ENCODE measurements at regions not wholly inside any gene's neighbourhood (a gene's known extent, or its start where the extent isn't known, plus 50 kb on each side); places are given as distances from the start of the nearest gene placed in this dataset.
A peak's percentile ranks its signal among the peaks of the same experiment; 100 is the strongest.

DNA sequence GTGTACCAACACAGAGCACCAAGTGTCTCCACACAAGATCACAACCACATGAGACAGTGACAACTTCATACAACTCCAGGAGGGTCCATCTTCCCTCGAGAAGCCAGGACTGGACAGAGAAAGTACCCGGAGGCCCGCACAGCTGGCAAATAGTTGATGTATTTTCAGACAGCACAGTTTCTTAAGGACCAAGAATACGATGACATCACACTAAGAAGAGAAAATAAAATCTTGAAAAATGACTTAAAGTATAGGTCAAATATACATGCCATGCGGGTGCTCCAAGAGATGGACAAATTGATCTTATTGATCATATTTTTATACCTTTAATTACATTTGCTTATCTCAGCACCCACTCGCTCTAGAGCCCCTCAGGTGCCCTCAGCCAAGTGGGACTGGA is 145.5 kb downstream of the RNASET2 start:
- Histone ChIP-seq H3K4me3 (ENCODE audit: low read depth in 1 of 5, low read length in 5 of 5) (no peak overlapping the region), H3K36me3 (ENCODE audit: control insufficient read depth in 5 of 5, insufficient read depth in 5 of 5, low read length in 5 of 5) (no peaks in the 10 kb centered on the region), H3K9ac (ENCODE audit: low read length in 5 of 5) (no peak overlapping the region), H3K27ac (ENCODE audit: low read depth, low read length) (no peak overlapping the region), H3K9me3 (ENCODE audit: control insufficient read depth in 5 of 5, low read length in 5 of 5) (peaks cover 7 to 24% (median 19%) of the 10 kb centered on the region in 5 donors), H3K4me1 (ENCODE audit: control insufficient read depth in 5 of 5, insufficient read depth in 5 of 5, low read length in 5 of 5) (no peaks in the 10 kb centered on the region), H3K27me3 (ENCODE audit: control insufficient read depth in 5 of 5, insufficient read depth in 4 of 5, low read length in 5 of 5) (peaks cover 0 to 5% (median 0%) of the 10 kb centered on the region in 5 donors)

DNA sequence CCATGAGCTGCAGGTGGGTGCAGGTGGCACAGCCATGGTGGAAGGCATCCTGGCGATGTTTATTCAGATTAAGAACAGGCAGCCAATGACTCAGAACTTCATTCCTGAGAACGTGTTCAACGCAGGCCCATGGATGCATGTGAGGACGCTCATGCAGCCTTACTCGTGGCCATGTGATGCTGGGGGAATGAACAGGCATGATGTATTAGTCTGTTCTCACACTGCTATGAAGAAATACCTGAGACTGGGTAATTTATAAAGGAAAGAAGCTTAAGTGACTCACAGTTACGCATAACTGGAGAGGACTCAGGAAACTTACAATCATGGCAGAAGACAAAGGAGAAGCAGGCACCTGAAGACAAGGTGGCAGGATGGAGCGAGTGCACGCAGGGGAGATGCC is 146.6 kb downstream of the RNASET2 start:
- H3K9ac ChIP-seq (ENCODE audit: low read length in 5 of 5): no peak overlapping the region
- no peak overlapping the region for H3K27ac ChIP-seq (ENCODE audit: low read depth, low read length)
- H3K36me3 ChIP-seq (ENCODE audit: control insufficient read depth in 5 of 5, insufficient read depth in 5 of 5, low read length in 5 of 5): no peaks in the 10 kb centered on the region
- H3K9me3 ChIP-seq (ENCODE audit: control insufficient read depth in 5 of 5, low read length in 5 of 5): peaks cover 7 to 33% (median 23%) of the 10 kb centered on the region in 5 donors
- no peaks in the 10 kb centered on the region for H3K4me1 ChIP-seq (ENCODE audit: control insufficient read depth in 5 of 5, insufficient read depth in 5 of 5, low read length in 5 of 5)
- peaks cover 0 to 5% (median 0%) of the 10 kb centered on the region in 5 donors for H3K27me3 ChIP-seq (ENCODE audit: control insufficient read depth in 5 of 5, insufficient read depth in 4 of 5, low read length in 5 of 5)
- no peak overlapping the region for H3K4me3 ChIP-seq (ENCODE audit: low read depth in 1 of 5, low read length in 5 of 5)

DNA sequence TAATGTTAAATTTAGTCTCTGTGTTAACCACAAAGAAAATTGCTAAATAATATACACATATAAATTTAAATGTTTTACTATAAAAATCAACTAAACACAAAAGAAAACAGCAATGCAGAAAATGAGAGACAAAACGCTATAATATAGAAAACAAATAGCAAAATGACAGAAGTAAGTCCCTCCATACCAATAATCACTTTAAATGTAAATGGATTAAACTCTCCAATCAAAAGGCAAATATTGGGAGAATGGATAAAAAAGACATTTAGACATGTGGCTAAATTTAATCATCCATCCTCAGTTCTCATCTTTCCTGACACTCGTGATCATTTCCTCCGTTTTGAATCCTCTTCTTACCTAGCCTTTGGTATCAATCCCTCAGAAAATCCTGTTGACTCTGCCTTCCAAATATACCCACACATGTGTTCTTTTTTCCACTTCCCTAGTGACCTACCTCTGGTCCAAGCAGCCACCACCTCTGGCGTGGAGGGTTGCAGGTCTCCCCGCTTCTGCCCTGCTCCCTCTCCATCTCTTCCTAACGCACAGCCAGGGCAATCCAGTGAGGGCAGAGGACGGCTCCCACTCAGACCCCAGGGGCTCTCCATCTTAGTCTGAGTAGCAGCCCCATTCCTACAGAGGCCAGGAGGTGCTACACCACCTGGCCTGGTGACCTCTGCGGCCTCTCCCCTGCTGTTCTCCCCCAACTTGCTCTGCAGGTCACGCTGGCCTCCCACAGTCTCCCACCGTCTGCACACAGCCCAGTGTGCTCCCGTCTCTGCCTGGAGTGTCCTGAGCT is 149.2 kb downstream of the RNASET2 start:
- Histone ChIP-seq H3K27ac (ENCODE audit: low read depth, low read length) (no peak overlapping the region), H3K9me3 (ENCODE audit: control insufficient read depth in 5 of 5, low read length in 5 of 5) (peaks cover 7 to 33% (median 23%) of the 10 kb centered on the region in 5 donors), H3K9ac (ENCODE audit: low read length in 5 of 5) (no peak overlapping the region), H3K36me3 (ENCODE audit: control insufficient read depth in 5 of 5, insufficient read depth in 5 of 5, low read length in 5 of 5) (no peaks in the 10 kb centered on the region), H3K27me3 (ENCODE audit: control insufficient read depth in 5 of 5, insufficient read depth in 4 of 5, low read length in 5 of 5) (peaks cover 0 to 5% (median 0%) of the 10 kb centered on the region in 5 donors), H3K4me1 (ENCODE audit: control insufficient read depth in 5 of 5, insufficient read depth in 5 of 5, low read length in 5 of 5) (peaks cover 0 to 7% (median 0%) of the 10 kb centered on the region in 5 donors), H3K4me3 (ENCODE audit: low read depth in 1 of 5, low read length in 5 of 5) (peak overlapping the region in 1 of 5 donors; percentile 8)

DNA sequence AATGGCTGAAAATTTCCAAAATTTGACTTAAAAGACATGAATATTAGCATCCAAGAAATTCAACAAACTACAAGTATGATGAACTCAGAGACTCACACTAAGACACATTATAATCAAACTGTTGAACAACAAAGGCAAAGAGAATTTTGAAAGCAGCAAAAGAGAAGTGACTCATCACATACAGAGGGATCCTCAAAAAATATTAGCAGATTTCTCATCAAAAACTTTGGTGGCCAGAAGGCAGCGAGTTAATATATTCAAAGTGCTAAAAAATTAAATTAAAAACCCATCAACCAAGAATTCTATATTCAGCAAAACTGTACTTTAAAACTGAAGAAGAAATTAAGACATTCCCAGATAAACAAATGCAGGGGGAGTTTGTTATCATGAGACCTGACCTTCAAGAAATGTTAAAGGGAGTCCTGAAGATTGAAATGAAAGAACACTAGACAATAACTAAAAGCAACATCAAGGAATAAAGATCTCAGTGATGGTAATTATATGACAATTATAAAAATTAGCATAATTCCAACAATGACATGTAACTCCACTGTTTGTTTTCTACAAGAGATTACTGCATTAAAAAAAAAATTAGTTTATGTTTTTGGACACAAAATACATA is 150.0 kb downstream of the RNASET2 start:
- Histone ChIP-seq H3K27ac (ENCODE audit: low read depth, low read length) (no peak overlapping the region), H3K27me3 (ENCODE audit: control insufficient read depth in 5 of 5, insufficient read depth in 4 of 5, low read length in 5 of 5) (peaks cover 0 to 5% (median 0%) of the 10 kb centered on the region in 5 donors), H3K9me3 (ENCODE audit: control insufficient read depth in 5 of 5, low read length in 5 of 5) (peaks cover 7 to 33% (median 23%) of the 10 kb centered on the region in 5 donors), H3K4me1 (ENCODE audit: control insufficient read depth in 5 of 5, insufficient read depth in 5 of 5, low read length in 5 of 5) (peaks cover 0 to 7% (median 0%) of the 10 kb centered on the region in 5 donors), H3K36me3 (ENCODE audit: control insufficient read depth in 5 of 5, insufficient read depth in 5 of 5, low read length in 5 of 5) (no peaks in the 10 kb centered on the region), H3K9ac (ENCODE audit: low read length in 5 of 5) (no peak overlapping the region), H3K4me3 (ENCODE audit: low read depth in 1 of 5, low read length in 5 of 5) (no peak overlapping the region)

DNA sequence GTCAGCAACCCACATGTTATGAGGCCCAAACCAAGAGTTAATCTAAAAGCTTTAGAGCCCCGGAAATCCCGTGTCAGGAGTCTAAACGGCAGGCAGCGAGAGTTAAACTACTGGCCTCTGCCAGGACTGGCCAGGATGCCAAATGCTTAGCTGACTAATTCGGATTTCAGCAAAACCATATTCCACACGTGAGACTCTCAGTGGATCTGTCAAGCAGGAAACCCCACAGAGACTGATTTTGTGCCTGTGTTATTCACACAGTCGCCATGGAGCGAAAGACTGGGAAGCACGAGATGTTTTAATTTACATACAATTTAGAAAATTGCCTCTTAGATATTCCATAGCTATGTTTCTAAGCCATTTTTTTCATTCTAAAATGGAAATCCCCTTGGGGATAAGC is 152.9 kb downstream of the RNASET2 start:
- Histone ChIP-seq H3K4me1 (ENCODE audit: control insufficient read depth in 5 of 5, insufficient read depth in 5 of 5, low read length in 5 of 5) (peaks cover 0 to 7% (median 0%) of the 10 kb centered on the region in 5 donors), H3K27me3 (ENCODE audit: control insufficient read depth in 5 of 5, insufficient read depth in 4 of 5, low read length in 5 of 5) (peaks cover 0 to 5% (median 0%) of the 10 kb centered on the region in 5 donors), H3K9ac (ENCODE audit: low read length in 5 of 5) (no peak overlapping the region), H3K9me3 (ENCODE audit: control insufficient read depth in 5 of 5, low read length in 5 of 5) (peaks cover 7 to 33% (median 23%) of the 10 kb centered on the region in 5 donors), H3K27ac (ENCODE audit: low read depth, low read length) (no peak overlapping the region), H3K36me3 (ENCODE audit: control insufficient read depth in 5 of 5, insufficient read depth in 5 of 5, low read length in 5 of 5) (no peaks in the 10 kb centered on the region), H3K4me3 (ENCODE audit: low read depth in 1 of 5, low read length in 5 of 5) (no peak overlapping the region)

DNA sequence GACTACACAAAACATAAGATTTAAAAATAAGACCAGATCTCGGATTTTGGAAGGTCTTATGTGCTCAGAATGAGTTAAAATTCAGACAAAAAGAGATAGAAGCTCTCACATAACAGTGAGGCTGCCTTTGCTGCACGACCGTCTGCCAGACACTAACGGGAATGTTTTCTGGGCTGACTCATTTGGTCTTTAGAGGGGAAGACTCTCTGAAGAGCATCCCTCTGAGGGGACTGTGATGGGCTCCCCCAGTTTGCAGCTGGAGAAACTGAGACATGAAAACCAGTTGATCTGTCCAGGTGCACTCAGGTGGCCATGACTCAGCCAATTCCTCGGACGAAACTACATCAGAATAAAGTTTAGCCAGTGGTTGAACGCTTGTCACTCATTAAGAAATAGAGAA is 153.9 kb downstream of the RNASET2 start:
- H3K4me3 ChIP-seq (ENCODE audit: low read depth in 1 of 5, low read length in 5 of 5): no peak overlapping the region
- no peak overlapping the region for H3K9ac ChIP-seq (ENCODE audit: low read length in 5 of 5)
- peaks cover 7 to 22% (median 15%) of the 10 kb centered on the region in 5 donors for H3K9me3 ChIP-seq (ENCODE audit: control insufficient read depth in 5 of 5, low read length in 5 of 5)
- no peaks in the 10 kb centered on the region for H3K36me3 ChIP-seq (ENCODE audit: control insufficient read depth in 5 of 5, insufficient read depth in 5 of 5, low read length in 5 of 5)
- peaks cover 0 to 4% (median 0%) of the 10 kb centered on the region in 5 donors for H3K27me3 ChIP-seq (ENCODE audit: control insufficient read depth in 5 of 5, insufficient read depth in 4 of 5, low read length in 5 of 5)
- H3K27ac ChIP-seq (ENCODE audit: low read depth, low read length): no peak overlapping the region
- H3K4me1 ChIP-seq (ENCODE audit: control insufficient read depth in 5 of 5, insufficient read depth in 5 of 5, low read length in 5 of 5): peaks cover 0 to 7% (median 0%) of the 10 kb centered on the region in 5 donors

DNA sequence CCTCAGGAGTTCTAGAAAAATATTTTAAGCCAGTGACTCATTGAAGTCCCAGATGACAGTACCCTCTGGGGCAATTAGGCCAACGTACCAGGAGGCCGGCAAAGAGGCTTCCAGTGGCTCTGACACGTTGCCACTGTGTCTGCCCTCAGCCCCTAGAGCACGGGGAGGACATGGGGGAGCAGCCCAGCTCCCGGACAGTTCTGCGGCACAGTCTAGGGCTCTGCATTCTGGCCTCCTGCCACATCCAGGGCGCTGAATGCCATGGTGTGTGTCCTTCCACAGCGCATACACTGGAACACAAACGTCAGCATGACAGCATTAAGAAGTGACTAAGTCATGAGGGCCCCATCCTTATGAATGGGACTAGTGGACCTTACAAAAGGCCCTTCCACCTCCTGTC is 156.2 kb downstream of the RNASET2 start:
- Histone ChIP-seq H3K9ac (ENCODE audit: low read length in 5 of 5) (no peak overlapping the region), H3K36me3 (ENCODE audit: control insufficient read depth in 5 of 5, insufficient read depth in 5 of 5, low read length in 5 of 5) (no peaks in the 10 kb centered on the region), H3K4me3 (ENCODE audit: low read depth in 1 of 5, low read length in 5 of 5) (no peak overlapping the region), H3K4me1 (ENCODE audit: control insufficient read depth in 5 of 5, insufficient read depth in 5 of 5, low read length in 5 of 5) (peaks cover 0 to 7% (median 0%) of the 10 kb centered on the region in 5 donors), H3K27me3 (ENCODE audit: control insufficient read depth in 5 of 5, insufficient read depth in 4 of 5, low read length in 5 of 5) (peaks cover 0 to 7% (median 4%) of the 10 kb centered on the region in 5 donors), H3K9me3 (ENCODE audit: control insufficient read depth in 5 of 5, low read length in 5 of 5) (peaks cover 0 to 3% (median 2%) of the 10 kb centered on the region in 5 donors), H3K27ac (ENCODE audit: low read depth, low read length) (no peak overlapping the region)

DNA sequence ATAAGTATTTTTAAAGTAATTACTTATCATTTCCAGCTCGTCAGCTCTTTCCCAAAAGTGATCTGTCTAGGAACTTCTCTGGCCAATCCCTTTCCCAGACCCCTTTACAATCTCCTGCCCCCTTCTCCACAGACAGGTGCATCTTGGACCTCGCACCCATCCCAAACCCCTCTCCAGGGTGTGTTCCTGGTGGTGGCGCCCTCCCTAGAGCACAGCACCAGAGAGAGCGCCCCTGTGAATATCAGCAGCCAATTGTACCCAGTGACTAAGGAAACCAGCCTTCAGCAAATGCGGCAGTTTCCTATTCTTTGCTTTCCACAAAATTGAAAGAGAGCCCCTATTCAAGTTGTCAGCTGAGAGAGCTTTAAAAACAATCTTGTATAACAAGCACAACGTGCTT is 157.7 kb downstream of the RNASET2 start:
- Histone ChIP-seq H3K27ac (ENCODE audit: low read depth, low read length) (no peak overlapping the region), H3K9me3 (ENCODE audit: control insufficient read depth in 5 of 5, low read length in 5 of 5) (no peaks in the 10 kb centered on the region)

DNA sequence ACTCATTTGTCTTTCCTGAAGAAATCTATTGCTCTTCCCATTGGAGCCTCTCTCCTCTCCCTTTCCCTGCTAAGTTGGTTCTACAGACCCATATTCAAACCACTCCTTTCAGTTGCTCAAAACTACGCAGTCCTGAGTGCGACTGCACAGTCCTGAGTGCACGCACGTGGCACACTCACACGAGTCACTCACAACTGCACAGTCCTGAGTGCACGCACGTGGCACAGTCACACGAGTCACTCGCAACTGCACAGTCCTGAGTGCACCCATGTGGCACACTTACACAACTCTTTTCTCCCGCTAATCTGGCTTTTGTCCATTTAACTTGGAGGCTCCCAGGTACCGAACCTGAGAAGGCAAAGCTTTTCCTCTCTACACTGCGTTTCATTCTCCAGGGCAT is 159.7 kb downstream of the RNASET2 start:
- Histone ChIP-seq H3K4me3 (ENCODE audit: low read depth in 1 of 5, low read length in 5 of 5) (no peak overlapping the region), H3K36me3 (ENCODE audit: control insufficient read depth in 5 of 5, insufficient read depth in 5 of 5, low read length in 5 of 5) (no peaks in the 10 kb centered on the region), H3K4me1 (ENCODE audit: control insufficient read depth in 5 of 5, insufficient read depth in 5 of 5, low read length in 5 of 5) (no peaks in the 10 kb centered on the region), H3K27me3 (ENCODE audit: control insufficient read depth in 5 of 5, insufficient read depth in 4 of 5, low read length in 5 of 5) (peaks cover 0 to 7% (median 4%) of the 10 kb centered on the region in 5 donors), H3K27ac (ENCODE audit: low read depth, low read length) (no peak overlapping the region), H3K9me3 (ENCODE audit: control insufficient read depth in 5 of 5, low read length in 5 of 5) (no peaks in the 10 kb centered on the region), H3K9ac (ENCODE audit: low read length in 5 of 5) (no peak overlapping the region)

More for the DNA sequence above, 157.7 kb downstream of the RNASET2 start:
- Histone ChIP-seq H3K4me1 (ENCODE audit: control insufficient read depth in 5 of 5, insufficient read depth in 5 of 5, low read length in 5 of 5) (peaks cover 0 to 6% (median 0%) of the 10 kb centered on the region in 5 donors), H3K9ac (ENCODE audit: low read length in 5 of 5) (no peak overlapping the region), H3K36me3 (ENCODE audit: control insufficient read depth in 5 of 5, insufficient read depth in 5 of 5, low read length in 5 of 5) (no peaks in the 10 kb centered on the region), H3K27me3 (ENCODE audit: control insufficient read depth in 5 of 5, insufficient read depth in 4 of 5, low read length in 5 of 5) (peaks cover 0 to 7% (median 4%) of the 10 kb centered on the region in 5 donors), H3K4me3 (ENCODE audit: low read depth in 1 of 5, low read length in 5 of 5) (no peak overlapping the region)

DNA sequence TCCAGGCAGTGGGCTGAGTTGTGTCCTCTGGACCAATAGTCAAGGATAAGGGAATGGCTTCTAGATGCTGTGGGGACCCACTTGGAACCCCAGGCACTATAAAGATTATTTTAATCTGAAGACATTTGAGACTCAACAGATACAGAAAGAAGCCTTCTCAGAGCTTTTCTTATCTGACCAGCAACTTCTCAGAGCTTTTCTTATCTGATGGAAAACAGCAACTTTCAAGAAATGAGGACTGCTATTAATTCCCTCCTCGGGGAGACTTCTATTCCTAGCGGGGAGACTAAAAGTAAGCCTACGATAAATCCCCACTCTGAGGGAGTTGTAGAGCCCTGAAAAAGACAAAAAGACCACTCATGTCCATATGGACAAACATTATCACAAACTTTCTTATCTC is 160.5 kb downstream of the RNASET2 start:
- peaks cover 0 to 7% (median 4%) of the 10 kb centered on the region in 5 donors for H3K27me3 ChIP-seq (ENCODE audit: control insufficient read depth in 5 of 5, insufficient read depth in 4 of 5, low read length in 5 of 5)
- H3K4me1 ChIP-seq (ENCODE audit: control insufficient read depth in 5 of 5, insufficient read depth in 5 of 5, low read length in 5 of 5): no peaks in the 10 kb centered on the region
- H3K27ac ChIP-seq (ENCODE audit: low read depth, low read length): no peak overlapping the region
- no peak overlapping the region for H3K4me3 ChIP-seq (ENCODE audit: low read depth in 1 of 5, low read length in 5 of 5)
- H3K9me3 ChIP-seq (ENCODE audit: control insufficient read depth in 5 of 5, low read length in 5 of 5): no peaks in the 10 kb centered on the region
- H3K36me3 ChIP-seq (ENCODE audit: control insufficient read depth in 5 of 5, insufficient read depth in 5 of 5, low read length in 5 of 5): no peaks in the 10 kb centered on the region
- no peak overlapping the region for H3K9ac ChIP-seq (ENCODE audit: low read length in 5 of 5)
